K562 (cell line): ENCODE measurements at regions not wholly inside any gene's neighbourhood (a gene's known extent, or its start where the extent isn't known, plus 50 kb on each side); places are given as distances from the start of the nearest gene placed in this dataset.

Experiments used
- BRD9 ChIP-seq: fragments of 450-650 bp; IDR thresholded peaks from 2 replicates; pipeline ENCODE4 v1.6.1; 2018; ENCODE audit warnings: low read depth; ENCODE audit not compliant: partially characterized antibody
- CTBP1 ChIP-seq: fragments of 450-650 bp; IDR thresholded peaks from 2 replicates; pipeline ENCODE4 v1.6.1; 2016; ENCODE audit warnings: borderline replicate concordance
- EP300 ChIP-seq: IDR thresholded peaks from 2 replicates; pipeline ENCODE4 v1.6.1; 2012; ENCODE audit warnings: low read length, improper control_type of control experiment
- GABPB1 ChIP-seq: sonication (generic); formaldehyde crosslinking; IDR thresholded peaks from 2 replicates; pipeline ENCODE4 v1.8.0; 2022; ENCODE audit warnings: mild to moderate bottlenecking, missing genetic modification reagents
- HIVEP1 ChIP-seq: fragments of 250-450 bp; sonication (Bioruptor Pico); IDR thresholded peaks from 2 replicates; pipeline ENCODE4 v1.4.0; 2020; ENCODE audit warnings: mild to moderate bottlenecking
- HOMEZ ChIP-seq: fragments of 250-450 bp; sonication (Bioruptor Pico); IDR thresholded peaks from 2 replicates; pipeline ENCODE4 v1.4.0; 2020; ENCODE audit warnings: mild to moderate bottlenecking, moderate library complexity
- MBD2 ChIP-seq: sonication (generic); IDR thresholded peaks from 2 replicates; pipeline ENCODE4 v1.6.1; 2016; ENCODE audit warnings: low read depth, borderline replicate concordance
- SP1 ChIP-seq: sonication (generic); formaldehyde crosslinking; IDR thresholded peaks from 2 replicates; pipeline ENCODE4 v1.8.1; 2022; ENCODE audit warnings: mild to moderate bottlenecking, missing genetic modification reagents
- STAT5A ChIP-seq: IDR thresholded peaks from 2 replicates; pipeline ENCODE4 v1.6.1; 2012; ENCODE audit warnings: low read length, inconsistent platforms, borderline replicate concordance
- ZNF253 ChIP-seq: fragments of 250-450 bp; sonication (Bioruptor Pico); conservative IDR thresholded peaks from 2 replicates; pipeline ENCODE4 v1.6.1; 2021; ENCODE audit warnings: mild to moderate bottlenecking
- TF ChIP-seq, protein P1 (sequence below), 2 experiments: fragments of 450-650 bp; IDR thresholded peaks; 2 replicates each; pipeline ENCODE4 v1.6.1; 2016; ENCODE audit warnings: mild to moderate bottlenecking in 2 of 2, borderline replicate concordance in 1 of 2, low read depth in 1 of 2, moderate library complexity in 1 of 2
- TF ChIP-seq, protein P2 (sequence below): fragments of 250-450 bp; sonication (Bioruptor Pico); IDR thresholded peaks from 2 replicates; pipeline ENCODE4 v1.8.0; 2021; ENCODE audit warnings: mild to moderate bottlenecking, moderate library complexity
- TF ChIP-seq, protein P3 (sequence below): sonication (generic); formaldehyde crosslinking; IDR thresholded peaks from 2 replicates; pipeline ENCODE4 v1.8.0; 2022; ENCODE audit warnings: missing genetic modification reagents, mild to moderate bottlenecking, moderate library complexity, borderline replicate concordance
- TF ChIP-seq, protein P4 (sequence below): fragments of 450-650 bp; formaldehyde crosslinking; IDR thresholded peaks from 2 replicates; pipeline ENCODE4 v1.4.0; 2022; ENCODE audit warnings: missing genetic modification characterization

DNA sequence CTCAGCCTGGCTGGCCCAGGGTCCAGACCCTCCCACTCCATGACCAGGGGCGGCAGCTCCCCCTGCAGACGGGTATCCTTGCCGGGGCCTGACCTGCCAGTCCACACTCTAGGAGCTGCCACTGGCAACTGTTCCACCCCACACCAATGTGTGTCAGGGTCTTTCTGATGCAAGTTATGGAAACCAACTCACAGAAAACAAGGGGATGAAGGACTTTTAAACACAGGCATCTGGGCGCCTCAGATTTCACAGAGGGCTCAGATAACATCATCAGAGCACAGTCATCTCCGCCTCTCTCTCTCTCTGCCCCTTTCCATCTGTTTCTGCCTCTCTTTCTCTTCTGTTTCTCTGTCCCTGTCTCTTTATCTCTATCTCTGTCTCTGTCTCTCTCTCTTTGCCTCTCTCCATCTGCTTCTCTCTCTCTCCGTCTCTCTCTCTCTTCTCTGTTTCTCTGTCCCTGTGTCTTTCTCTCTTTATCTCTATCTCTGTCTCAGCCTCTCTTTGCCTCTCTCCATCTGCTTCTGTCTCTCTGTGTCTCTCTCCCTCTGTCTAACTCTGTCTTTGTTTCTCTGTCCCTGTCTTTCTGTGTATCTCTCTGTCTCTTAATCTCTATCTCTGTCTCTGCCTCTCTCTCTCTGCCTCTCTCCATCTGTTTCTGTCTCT, 67.4 kb upstream of the FBRSL1 start (continued):
- TF ChIP-seq, protein P1, sequence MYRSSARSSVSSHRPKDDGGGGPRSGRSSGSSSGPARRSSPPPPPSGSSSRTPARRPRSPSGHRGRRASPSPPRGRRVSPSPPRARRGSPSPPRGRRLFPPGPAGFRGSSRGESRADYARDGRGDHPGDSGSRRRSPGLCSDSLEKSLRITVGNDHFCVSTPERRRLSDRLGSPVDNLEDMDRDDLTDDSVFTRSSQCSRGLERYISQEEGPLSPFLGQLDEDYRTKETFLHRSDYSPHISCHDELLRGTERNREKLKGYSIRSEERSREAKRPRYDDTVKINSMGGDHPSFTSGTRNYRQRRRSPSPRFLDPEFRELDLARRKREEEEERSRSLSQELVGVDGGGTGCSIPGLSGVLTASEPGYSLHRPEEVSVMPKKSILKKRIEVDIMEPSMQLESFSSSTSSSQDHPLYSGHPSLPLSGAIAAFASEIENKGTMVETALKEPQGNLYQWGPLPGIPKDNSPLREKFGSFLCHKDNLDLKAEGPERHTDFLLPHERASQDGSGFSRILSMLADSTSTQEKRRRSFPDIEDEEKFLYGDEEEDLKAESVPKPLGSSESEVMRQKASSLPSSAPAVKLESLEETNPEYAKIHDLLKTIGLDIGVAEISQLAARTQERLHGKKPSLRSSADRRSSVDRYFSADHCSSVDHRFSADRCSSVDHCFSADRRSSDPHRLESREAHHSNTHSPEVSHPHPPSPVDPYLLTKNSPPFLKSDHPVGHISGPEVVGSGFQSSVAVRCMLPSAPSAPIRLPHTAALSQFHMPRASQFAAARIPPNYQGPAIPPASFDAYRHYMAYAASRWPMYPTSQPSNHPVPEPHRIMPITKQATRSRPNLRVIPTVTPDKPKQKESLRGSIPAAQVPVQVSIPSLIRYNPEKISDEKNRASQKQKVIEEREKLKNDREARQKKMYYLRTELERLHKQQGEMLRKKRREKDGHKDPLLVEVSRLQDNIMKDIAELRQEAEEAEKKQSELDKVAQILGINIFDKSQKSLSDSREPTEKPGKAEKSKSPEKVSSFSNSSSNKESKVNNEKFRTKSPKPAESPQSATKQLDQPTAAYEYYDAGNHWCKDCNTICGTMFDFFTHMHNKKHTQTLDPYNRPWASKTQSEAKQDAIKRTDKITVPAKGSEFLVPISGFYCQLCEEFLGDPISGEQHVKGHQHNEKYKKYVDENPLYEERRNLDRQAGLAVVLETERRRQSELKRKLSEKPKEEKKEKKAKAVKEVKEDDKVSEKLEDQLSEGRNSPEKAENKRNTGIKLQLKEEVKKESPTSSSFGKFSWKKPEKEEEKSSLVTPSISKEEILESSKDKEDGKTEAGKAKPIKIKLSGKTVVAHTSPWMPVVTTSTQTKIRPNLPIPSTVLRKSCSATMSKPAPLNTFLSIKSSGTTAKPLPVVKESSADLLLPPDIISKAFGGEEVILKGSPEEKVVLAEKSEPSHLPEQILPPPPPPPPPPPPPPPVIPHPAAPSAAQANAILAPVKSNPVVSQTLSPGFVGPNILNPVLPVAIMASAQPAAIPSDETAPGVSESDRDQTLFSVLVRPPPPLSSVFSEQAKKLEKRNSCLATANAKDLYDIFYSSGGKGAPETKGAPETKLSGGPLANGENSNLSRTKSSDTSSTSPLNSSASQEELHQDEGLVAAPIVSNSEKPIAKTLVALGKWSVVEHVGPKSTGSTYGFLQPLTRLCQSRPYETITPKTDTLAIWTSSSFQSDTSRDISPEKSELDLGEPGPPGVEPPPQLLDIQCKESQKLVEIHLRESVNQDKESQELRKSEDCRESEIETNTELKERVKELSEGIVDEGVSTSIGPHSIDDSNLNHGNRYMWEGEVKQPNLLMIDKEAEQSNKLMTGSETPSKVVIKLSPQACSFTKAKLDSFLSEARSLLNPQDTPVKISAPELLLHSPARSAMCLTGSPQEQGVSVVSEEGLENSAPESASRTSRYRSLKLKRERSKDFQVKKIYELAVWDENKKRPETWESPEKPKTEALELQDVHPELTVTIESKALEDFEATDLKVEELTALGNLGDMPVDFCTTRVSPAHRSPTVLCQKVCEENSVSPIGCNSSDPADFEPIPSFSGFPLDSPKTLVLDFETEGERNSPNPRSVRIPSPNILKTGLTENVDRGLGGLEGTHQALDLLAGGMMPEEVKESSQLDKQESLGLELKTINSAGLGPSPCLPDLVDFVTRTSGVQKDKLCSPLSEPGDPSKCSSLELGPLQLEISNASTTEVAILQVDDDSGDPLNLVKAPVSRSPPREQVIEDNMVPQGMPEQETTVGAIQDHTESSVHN (IDR thresholded peaks at IDR 0.05; ENCODE audit: borderline replicate concordance in 1 of 2, low read depth in 1 of 2), result 0 out of 4 replicates have a peak, but pooled peaks of 1 of the 2 experiments have one; percentile 17
- TF ChIP-seq CTBP1 (peak; percentile 80), ZNF253 (no peak), EP300 (peak; percentile 68; the same call in 1 of the 2 replicates), STAT5A (no peak), GABPB1 (0 out of 2 replicates have a peak, but pooled peaks have one; percentile 42), BRD9 (peak; percentile 25), MBD2 (no peak), HOMEZ (CRISPR knock-in tag) (no peak), HIVEP1 (CRISPR knock-in tag) (no peak), SP1 (CRISPR knock-in tag) (no peak)
- TF ChIP-seq, protein P2, sequence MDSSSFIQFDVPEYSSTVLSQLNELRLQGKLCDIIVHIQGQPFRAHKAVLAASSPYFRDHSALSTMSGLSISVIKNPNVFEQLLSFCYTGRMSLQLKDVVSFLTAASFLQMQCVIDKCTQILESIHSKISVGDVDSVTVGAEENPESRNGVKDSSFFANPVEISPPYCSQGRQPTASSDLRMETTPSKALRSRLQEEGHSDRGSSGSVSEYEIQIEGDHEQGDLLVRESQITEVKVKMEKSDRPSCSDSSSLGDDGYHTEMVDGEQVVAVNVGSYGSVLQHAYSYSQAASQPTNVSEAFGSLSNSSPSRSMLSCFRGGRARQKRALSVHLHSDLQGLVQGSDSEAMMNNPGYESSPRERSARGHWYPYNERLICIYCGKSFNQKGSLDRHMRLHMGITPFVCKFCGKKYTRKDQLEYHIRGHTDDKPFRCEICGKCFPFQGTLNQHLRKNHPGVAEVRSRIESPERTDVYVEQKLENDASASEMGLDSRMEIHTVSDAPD (CRISPR knock-in tag), result no peak
- TF ChIP-seq, protein P3, sequence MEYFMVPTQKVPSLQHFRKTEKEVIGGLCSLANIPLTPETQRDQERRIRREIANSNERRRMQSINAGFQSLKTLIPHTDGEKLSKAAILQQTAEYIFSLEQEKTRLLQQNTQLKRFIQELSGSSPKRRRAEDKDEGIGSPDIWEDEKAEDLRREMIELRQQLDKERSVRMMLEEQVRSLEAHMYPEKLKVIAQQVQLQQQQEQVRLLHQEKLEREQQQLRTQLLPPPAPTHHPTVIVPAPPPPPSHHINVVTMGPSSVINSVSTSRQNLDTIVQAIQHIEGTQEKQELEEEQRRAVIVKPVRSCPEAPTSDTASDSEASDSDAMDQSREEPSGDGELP, result peak; percentile 27; the same call in 1 of the 2 replicates
- TF ChIP-seq, protein P4, sequence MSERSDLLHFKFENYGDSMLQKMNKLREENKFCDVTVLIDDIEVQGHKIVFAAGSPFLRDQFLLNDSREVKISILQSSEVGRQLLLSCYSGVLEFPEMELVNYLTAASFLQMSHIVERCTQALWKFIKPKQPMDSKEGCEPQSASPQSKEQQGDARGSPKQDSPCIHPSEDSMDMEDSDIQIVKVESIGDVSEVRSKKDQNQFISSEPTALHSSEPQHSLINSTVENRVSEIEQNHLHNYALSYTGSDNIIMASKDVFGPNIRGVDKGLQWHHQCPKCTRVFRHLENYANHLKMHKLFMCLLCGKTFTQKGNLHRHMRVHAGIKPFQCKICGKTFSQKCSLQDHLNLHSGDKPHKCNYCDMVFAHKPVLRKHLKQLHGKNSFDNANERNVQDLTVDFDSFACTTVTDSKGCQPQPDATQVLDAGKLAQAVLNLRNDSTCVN (CRISPR knock-in tag), result 0 out of 2 replicates have a peak, but pooled peaks have one; percentile 24
